ENCODE measurements at regions not wholly inside any gene's neighbourhood (a gene's known extent, or its start where the extent isn't known, plus 50 kb on each side); places are given as distances from the start of the nearest gene placed in this dataset.

DNA sequence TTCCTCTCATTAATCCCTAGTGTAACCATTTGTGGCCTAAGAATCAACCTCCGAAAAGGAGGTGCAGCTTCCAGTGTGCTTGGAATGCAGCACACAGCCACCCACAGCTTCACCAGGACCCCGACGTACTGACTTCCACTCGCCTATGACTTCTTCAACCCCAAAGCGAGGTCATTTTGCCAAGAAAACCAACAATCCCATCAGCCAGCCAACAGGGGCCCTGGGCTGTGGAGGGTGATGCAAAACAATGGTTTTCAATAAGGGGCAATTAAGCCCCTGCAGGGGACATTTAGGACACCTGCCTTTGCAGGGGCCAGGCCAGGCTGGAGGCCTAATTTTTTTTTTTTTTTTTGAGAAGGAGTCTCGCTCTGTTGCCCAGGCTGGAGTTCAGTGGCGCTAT lies 158.1 kb upstream of the SKOR2 start:
- TF ChIP-seq, protein P1, sequence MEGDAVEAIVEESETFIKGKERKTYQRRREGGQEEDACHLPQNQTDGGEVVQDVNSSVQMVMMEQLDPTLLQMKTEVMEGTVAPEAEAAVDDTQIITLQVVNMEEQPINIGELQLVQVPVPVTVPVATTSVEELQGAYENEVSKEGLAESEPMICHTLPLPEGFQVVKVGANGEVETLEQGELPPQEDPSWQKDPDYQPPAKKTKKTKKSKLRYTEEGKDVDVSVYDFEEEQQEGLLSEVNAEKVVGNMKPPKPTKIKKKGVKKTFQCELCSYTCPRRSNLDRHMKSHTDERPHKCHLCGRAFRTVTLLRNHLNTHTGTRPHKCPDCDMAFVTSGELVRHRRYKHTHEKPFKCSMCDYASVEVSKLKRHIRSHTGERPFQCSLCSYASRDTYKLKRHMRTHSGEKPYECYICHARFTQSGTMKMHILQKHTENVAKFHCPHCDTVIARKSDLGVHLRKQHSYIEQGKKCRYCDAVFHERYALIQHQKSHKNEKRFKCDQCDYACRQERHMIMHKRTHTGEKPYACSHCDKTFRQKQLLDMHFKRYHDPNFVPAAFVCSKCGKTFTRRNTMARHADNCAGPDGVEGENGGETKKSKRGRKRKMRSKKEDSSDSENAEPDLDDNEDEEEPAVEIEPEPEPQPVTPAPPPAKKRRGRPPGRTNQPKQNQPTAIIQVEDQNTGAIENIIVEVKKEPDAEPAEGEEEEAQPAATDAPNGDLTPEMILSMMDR (IDR thresholded peaks at IDR 0.05; ENCODE audit: extremely low read depth, insufficient read depth, missing control alignments): no peak
- no peak for DNase-seq (ENCODE audit: low spot score)
- in situ Hi-C loops (cut with MboI; ENCODE audit: low pct_unique_long_range_greater_than_20kb, low sequenced_read_pairs, unreplicated experiment): no loop called here

DNA sequence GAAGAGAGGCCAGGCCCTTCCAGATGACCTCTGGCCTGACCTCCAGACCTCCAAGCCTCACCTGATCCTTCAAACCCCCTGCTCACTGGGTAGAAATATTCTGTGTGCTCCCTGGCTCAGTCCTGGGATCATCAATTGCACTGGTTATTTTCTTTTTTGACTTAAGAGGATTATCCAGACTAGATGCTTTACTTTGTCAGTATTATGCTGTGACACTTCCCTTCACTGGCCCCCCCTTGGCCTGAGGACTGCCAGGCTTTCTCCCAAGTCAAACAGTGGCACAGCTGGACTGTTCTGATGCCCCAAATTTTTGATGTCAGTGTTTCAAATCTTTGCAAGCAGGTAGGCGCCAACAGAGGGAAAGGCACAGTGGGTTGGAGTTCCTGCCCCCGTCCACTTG lies 156.3 kb upstream of the SKOR2 start:
- in situ Hi-C loops (cut with MboI; ENCODE audit: low pct_unique_long_range_greater_than_20kb, low sequenced_read_pairs, unreplicated experiment): no loop called here
- TF ChIP-seq, protein P1 (IDR thresholded peaks at IDR 0.05; ENCODE audit: extremely low read depth, insufficient read depth, missing control alignments): no peak
- no peak for DNase-seq (ENCODE audit: low spot score)

DNA sequence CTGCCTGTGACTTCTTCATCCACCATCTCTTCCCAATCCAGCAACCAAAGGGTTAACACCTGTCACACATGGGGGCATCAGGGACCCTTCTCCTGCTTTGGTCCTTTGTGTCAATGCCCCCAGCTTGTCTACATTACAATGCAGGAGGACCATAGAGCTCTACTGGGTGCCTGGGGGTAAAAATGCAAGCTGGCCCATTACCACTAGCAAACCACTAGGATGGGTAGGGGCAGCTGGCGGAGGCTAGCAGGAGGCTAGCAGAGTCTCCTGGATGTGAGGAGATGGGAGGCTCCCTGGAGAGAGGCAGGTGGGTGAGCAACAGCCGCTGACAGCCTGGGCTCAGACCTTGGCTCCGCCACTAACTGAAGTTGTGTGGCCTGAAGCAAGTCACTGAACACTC lies 153.4 kb upstream of the SKOR2 start:
- DNase-seq (ENCODE audit: low spot score): no peak
- TF ChIP-seq, protein P1 (IDR thresholded peaks at IDR 0.05; ENCODE audit: extremely low read depth, insufficient read depth, missing control alignments): no peak
- in situ Hi-C loops (cut with MboI; ENCODE audit: low pct_unique_long_range_greater_than_20kb, low sequenced_read_pairs, unreplicated experiment): no loop called here

DNA sequence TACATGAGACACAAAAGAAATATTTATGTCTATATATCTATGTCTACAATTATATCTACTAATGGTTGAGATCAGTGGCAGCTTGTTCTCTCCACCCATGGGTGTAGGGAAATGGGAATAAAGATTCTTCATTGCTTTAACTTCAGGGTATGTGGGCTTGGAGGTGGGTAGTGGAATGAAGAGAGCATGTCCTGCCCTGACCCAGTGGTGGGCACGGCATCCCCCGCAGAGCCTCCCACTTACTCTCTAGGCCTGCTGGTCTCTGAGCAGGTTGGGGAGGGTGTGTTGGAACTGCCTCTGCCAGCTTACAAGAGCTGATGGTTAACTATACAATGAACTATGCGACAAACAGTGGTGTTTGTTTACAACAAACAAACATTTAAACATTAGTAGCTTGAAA lies 152.5 kb upstream of the SKOR2 start:
- TF ChIP-seq, protein P1 (IDR thresholded peaks at IDR 0.05; ENCODE audit: extremely low read depth, insufficient read depth, missing control alignments): no peak
- no peak for DNase-seq (ENCODE audit: low spot score)
- in situ Hi-C loops (cut with MboI; ENCODE audit: low pct_unique_long_range_greater_than_20kb, low sequenced_read_pairs, unreplicated experiment): no loop called here

DNA sequence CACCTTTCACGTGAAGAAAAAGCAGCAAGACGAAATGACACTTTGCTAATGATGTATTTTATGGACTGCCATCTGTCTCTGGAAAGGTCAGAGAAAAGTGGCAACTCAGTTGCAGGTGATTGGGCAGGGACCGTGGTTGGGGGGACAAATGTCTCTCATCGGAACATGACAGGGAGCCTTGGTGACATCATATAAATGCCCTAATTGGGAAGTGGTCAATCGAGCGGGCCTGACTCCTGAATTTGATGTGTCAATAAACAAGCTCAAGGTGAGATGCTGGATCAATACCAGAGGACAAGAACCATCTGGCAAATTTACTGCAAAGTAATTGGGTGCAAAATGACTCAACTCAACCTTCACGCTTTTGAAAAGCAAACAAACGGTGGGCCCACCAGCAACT lies 151.9 kb upstream of the SKOR2 start:
- no peak for DNase-seq (ENCODE audit: low spot score)
- in situ Hi-C loops (cut with MboI; ENCODE audit: low pct_unique_long_range_greater_than_20kb, low sequenced_read_pairs, unreplicated experiment): no loop called here
- TF ChIP-seq, protein P1 (IDR thresholded peaks at IDR 0.05; ENCODE audit: extremely low read depth, insufficient read depth, missing control alignments): no peak

DNA sequence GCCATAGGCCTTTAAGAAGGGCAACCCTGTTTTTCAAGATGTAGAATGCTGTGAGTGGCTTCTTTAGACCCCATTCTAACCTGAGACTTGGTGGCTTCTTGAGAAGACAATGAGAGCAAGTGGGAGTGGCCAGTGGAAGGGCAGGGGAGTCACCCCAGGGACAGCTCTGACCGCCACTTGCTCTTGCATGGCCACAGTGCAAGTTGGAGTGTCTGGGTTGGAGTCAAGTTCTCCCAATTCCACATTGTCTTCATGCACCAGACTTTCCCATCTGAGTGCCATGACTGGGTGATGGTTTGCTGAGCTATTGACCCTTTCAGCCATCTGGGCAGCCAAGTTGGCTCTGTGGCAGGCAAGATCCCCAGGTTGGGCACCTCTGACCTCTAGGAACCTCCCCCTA lies 148.0 kb upstream of the SKOR2 start:
- in situ Hi-C loops (cut with MboI; ENCODE audit: low pct_unique_long_range_greater_than_20kb, low sequenced_read_pairs, unreplicated experiment): no loop called here
- no peak for DNase-seq (ENCODE audit: low spot score)
- TF ChIP-seq, protein P1 (IDR thresholded peaks at IDR 0.05; ENCODE audit: extremely low read depth, insufficient read depth, missing control alignments): no peak
